GM18519 (cell line): ENCODE measurements at regions not wholly inside any gene's neighbourhood (a gene's known extent, or its start where the extent isn't known, plus 50 kb on each side); places are given as distances from the start of the nearest gene placed in this dataset.

ENCODE experiments used
- ATAC-seq: cut with Tn5 transposase; IDR thresholded peaks from one replicate; pipeline ENCODE4 v1.9.1; 2021; ENCODE audit warnings: mild to moderate bottlenecking, moderate library complexity; ENCODE audit not compliant: unreplicated experiment, low FRiP score

DNA sequence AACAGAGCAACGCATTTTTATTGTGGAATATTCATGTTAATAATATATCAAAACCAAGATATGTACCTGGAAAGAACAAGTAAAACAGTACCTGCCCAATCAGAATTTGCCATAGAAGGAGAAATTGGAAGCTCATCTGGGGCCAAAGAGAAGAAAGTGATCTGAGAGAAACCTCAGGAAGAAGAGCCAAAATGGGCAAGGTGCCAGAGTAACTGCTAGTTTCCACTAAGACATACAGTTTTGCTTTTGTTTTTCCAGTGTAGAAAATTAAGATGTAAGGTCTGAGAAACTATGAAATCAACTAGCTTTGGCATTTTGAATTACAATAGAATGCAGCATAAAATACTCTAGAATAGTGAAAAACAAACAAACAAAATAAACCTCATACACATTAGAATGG lies 2201.2 kb downstream of the ARAP2 start:
- no peak for ATAC-seq

DNA sequence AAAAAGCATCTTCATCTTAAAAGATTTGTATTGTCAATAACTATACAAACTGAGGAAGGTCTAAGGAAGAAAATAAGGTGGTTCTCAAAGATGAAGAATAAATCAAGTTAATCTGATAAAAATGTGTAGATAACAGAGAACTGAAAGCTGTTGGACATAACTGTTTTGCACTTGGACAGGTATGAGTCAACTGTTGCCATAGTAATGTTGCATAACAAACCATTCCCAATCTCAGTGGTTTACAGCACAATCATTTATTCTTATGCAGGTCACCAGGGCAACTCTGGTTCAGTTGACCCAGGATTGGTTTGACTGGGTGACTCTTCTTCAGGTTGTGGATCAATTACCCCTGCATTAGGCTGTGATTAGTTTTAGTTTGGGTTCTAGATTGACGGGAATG lies 2197.7 kb downstream of the ARAP2 start:
- no peak for ATAC-seq

DNA sequence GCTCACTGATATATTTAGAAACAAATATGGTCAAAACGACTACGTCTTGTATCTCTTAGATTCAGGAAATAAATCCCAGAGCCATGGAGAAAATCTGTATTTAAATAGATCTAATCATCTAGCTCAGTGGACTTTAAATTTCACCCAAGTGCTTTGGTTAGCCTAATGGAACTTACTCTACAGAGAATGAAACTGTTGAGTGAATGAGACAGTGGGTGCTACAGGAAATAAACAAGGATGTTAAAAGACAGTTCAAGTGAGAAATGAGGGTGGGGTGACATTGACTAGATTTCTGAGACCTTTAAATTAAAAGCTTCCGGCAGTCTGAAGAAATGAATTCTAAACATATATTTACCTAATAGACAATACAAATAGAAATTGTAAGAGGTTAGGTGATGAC lies 2197.0 kb downstream of the ARAP2 start:
- ATAC-seq: no peak

DNA sequence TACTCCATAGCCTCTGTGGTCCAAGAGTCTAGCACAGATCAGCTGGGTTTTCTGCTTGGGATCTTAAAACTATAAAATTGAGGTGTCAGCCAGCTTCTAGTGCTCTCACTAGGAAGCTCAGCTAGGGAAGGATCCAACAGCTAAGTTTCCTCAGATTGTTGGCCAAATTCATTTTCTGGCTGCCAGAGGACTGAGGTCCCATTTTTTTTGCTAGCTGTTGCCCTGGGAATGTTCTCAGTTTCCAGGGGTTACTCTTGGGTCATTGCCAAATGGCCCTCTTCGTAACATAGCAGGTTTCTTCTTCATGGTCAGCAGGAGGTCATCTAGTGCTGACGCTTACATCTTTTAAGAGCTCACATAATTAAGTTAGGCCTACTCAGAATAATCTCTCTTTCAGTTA lies 2178.2 kb downstream of the ARAP2 start:
- no peak for ATAC-seq

DNA sequence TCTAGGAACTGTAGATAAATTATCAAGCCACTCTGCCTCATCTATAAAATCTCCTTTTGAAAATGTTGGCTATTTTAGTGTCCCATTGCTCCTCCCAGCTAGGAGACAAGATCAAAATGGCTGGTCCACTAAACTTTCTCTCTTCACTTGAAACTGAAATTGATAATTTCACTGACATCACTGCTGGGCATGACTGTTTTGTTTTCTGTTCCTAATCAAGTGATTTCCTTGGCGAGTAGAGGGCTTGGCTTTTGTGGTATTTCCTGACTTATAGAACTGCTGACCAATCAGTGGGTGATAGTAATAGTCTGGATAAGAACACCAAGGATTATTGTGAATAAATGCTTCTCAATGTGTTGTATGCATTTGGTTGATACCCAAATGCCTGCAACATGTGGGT lies 2152.9 kb downstream of the ARAP2 start:
- ATAC-seq: no peak

DNA sequence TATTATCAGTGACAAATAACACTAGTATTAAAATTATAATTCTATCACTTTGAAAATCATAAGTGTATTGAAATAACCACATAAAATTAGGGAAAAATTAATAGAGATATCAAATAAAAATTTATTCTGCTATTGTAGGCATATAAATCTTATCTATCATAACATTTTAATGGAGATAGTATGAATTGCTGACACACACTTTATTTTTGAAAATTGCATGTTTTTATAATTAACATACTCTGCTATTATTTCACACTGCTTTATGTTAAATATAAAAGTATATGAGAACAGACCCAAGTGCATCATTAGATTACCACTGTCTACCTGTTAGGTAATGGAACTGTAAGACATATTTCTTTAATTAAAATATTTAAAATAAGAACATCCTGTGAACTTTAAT lies 2150.2 kb downstream of the ARAP2 start:
- ATAC-seq: no peak

DNA sequence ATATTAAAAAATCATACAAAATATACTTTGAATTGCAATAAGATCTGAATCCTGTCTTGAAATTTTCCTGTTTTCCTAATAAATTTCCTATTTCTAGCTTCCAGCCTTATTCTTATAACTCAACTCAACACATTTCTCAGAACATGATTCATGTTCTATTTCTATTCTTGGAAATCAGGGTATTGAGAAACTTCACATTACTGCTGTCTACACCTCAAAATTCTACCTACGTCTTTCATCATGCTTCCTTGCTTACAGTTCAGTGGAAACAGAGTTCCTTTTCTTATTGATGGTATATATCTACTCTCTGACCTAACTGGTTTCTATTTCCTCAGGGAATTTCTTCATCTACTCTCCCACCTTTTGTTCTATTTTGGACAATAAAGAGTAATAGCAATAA lies 2139.0 kb downstream of the ARAP2 start:
- ATAC-seq: no peak

DNA sequence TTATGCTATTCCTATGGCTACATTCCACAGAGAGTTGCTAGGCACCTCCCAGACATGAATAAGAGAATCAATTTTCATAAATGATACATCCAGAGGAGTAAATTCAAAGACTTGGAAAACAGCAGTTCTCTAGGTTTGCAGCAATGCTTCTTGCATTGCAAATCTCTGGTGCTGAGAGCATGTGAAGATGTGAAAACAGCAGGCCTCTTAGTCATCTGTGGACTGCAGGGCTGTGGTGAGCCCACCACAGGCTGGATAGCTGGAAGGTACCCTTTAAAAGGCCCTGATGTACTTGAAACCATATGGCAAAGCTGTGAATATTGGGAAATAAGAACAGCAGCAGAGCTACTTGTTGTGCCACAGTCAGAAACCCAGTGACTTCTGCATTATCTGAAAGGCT lies 2135.9 kb downstream of the ARAP2 start:
- no peak for ATAC-seq

DNA sequence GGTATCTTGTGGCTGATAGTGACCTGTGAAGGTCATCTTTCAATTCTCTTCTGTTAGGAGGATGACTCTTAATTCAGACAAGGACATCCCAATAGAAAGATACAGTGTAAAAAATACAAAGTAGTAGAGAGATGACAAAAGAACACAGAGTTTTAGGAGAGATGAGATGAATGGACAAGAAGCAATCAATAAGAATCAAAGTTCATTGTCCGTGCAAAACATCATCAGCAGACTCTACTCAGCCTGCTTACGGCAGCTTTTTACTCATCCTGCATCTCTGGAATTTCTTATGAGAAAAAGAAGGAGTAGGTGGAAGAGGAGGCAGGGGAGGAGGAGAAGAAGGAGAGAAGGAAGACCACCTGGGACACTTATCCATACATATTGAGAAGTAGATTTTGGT lies 2131.7 kb downstream of the ARAP2 start:
- no peak for ATAC-seq

DNA sequence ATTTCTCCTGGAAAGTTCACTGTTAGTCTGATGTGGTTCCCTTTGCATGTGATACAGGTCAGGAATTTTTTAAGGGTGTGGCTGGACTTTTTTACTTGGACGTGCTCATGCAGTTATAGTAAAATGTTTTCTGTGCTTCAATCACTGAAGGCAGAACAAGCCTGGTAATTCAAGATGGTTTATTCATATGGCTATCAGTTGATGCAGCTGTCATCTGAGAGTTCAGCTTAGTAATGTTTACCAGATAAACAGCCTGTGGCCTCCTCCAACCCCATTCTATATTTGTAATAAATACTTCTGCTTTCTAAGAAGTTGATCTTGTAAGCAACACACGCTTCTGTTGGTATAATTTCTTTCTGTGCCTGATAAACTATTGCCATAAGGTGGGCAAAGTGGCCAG lies 2105.9 kb downstream of the ARAP2 start:
- no peak for ATAC-seq

DNA sequence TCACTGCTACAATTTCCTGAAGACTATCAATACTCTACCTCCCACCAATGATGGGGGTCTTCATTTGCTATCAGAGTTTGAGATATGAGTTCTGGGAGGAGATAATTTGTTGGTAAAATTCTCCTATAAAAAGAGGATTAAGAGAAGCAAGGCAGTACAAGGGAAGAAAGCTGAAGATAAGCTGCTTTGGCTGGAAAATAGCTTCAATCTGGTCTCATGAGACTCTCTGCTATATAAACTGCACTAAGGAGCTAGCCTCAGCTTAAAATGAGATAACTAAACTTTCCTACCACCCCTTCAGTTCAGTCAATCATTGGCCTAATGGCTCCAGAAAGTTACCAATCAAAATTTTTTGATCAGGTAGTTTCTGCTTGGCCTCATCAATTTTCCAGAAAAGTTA lies 2105.0 kb downstream of the ARAP2 start:
- ATAC-seq: no peak

DNA sequence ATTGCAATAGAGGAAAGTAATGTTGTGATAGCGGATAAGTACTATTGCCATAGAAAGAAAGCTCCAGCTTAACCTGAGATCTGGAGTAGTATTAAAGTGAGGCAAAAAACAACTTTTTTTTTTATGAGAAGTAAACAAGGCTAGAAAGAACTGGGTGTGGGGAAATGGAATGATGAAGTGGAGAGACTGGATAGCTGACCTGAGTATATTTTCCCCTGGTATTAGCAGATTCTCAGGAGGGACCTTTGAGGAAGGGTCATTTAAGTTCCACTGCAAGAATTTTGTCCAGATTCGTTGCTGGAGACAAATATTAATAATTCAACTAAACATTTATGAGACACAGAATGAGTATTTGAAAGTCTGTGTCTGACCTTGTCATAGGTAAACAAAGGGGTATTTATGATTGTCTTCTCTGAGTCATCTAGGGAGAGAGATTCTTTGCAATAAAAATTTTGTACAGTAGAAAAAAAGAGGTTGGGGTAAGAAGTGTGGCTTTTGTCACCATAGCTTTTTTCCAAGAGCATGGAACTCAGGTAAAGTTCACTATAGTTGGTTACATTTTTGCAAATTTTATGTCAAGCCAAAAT lies 2095.9 kb downstream of the ARAP2 start:
- no peak for ATAC-seq

DNA sequence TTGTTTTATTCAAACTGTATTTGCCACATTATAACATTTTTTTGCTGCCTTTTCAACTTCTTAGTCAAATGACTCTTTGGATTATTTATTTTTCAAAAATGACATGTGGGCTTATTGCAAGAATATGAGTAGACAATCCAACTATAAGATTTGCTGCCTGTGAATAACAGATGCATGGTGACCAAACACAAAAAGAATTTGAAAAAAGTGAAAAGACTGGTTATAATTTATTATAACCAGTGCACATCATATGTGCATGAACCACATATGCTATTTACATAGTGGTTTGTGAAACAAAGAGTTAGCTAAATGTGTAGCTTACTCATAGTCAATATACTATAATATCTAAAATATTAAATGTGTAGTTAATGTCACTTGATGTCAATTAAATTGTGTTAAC lies 2086.8 kb downstream of the ARAP2 start:
- no peak for ATAC-seq

DNA sequence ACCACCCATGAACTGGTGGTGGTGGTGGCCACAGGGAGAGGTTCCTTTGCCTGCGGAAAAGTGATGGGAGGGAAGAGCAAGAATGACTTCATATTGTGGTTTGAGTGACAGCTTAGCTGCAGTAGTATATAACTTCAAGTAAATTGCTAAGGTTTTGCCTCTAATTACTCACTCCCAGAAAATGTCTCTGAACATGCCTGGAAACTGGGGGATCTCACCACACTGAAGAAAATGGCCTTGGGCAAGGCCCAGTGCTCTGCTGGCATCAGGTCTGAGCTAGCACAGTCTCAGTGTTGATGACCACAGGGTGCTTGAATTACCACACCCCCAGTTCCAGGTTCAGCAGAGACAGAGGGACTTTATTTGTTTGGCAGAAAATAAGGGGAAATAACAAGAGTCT lies 2085.4 kb downstream of the ARAP2 start:
- no peak for ATAC-seq

DNA sequence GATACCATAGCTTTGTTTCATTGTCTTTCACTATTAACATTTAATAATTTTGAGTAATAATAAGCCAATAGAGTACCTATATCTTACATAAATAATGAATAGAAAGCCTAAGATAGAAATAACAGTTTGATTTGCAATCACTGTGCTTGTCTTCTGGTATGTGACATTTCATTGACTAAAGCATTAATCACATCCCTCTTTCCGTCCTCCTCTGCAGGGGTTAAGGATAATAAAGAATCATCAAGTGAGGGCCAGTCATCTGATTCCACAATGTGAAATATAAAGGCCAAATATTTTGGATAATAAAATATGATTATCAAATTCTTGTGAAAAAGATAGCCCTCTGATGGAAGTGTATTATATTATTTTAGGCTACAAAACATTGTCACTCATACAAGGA lies 2073.4 kb downstream of the ARAP2 start:
- no peak for ATAC-seq

DNA sequence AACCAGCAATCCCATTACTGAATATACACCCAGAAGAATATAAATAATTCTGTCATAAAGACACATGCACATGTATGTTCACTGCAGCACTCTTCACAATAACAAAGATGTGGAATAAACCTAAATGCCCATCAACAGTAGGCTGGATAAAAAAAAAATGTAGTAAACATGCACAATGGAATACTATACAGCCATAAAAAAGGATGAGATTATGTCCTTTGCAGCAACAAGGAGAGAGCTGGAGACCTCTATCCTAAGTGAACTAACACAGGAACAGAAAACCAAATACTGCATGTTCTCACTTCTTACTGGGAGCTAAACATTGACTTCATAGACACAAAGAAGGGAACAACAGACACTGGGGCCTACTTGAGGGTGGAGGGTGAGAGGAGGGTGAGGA lies 2067.7 kb downstream of the ARAP2 start:
- ATAC-seq: no peak

DNA sequence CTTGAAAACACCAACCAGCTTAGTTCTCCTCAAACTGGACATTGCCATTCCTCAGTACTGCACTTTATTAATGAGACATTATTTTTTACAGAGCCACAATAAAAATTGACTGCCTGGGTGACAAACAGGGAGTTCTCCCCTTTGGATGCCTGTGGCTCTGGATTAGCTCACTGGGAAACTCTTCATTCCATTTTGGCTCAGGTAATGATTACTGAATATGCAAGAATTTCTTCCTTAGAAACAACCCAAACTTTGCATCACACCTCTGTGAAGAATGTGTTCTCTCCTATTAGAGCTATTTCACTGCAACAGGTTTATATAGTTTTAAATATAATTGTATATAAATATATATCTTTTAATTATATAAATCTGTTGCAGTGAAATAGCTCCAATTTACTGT lies 2065.8 kb downstream of the ARAP2 start:
- no peak for ATAC-seq

DNA sequence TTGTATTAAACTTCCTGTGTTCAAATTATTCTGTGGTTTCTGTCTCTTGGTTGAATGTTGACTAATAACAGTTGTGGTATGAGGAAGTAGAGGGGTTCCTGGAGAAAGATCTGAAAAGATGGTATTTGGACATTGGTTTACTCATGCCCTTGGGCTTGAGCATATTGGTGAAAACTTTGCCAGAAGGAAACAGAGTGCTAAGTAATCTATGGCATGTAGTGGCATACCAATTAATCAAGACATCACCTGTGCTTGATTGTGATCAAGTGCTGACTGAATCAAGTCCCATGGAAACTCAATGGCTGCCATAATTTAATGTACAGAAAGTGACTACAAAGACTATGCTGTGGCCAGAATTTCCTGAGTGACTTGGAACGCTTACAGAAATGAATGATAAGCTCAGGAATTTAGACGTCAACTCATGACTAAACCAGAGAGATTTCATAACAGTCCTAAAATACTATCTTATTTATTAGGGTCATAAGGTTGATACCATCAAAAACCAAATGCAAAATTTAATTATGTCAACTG lies 2062.9 kb downstream of the ARAP2 start:
- no peak for ATAC-seq

DNA sequence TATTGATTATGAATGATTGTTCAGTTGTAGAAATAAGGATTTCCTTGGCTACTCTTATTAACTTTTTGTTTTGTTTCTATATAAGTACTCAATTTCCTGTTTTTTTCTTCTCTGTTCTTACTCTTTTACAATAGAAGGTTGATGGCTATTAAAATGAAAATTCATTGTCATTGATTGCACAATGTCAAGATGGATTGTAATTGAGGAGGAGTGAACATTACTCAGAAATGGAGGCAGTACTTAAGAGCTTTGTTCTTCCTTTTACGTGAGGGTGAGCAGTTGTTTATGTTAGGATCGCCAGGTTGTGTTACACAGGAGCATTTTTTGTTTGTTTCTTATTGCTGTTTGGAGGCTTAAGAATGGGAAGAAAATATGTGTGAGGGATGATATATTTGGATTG lies 2062.4 kb downstream of the ARAP2 start:
- no peak for ATAC-seq

DNA sequence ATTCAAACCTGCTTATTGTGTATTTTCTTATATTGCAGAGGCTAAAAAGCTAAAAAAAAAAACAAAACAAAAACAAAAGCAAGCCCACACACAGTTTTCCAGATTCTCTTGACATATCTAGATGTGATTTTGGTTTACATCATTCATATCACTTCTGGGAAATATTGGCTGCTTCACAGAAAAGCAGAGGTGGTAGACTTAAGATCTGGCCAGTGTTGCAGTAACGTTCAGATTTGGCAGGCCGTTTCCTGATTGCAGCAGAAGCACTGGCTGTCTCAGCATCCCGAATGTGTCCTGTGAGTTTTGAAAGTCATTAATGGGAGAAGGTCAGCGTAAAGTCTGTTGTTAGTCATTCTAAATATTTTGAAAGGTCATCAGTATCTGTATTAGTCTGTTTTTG lies 2062.0 kb downstream of the ARAP2 start:
- no peak for ATAC-seq

DNA sequence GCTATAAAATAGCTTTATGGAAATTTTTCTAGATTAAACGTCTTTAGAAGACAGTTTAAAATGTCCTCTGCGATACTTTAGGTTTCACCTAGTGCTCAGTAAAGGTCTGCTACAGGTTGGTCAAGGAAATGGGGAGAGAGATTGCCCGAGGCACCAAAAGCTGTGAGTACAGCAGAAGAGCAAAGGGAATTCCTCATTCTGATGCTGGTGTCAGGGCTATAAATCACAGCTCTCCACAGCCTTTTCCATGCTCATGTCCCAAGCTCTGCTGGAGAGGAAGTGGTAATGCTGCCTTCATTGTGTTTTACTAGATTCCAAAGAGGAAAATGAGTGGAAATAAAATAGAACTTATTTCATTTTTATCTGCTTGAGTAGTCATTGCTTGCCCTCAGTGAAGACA lies 2060.4 kb downstream of the ARAP2 start:
- no peak for ATAC-seq

DNA sequence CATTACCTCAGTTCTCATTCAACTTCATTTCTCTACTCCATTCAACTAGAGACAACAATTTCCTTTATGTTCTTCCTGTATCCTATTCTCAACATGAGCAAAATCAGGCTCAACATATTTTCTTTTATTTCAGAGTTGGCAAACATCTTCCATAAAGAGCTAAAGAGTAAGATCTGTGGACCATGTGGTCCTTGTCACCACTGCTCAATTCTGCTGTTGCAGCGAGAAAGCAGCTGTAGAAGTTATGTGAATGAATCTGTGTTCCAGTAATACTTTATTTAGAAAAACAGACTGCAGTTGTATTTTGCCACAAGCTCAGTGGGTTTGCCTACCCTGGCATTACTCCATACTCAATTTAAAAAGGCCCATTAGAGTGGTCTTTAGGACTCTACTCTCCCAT lies 2057.3 kb downstream of the ARAP2 start:
- ATAC-seq: no peak

DNA sequence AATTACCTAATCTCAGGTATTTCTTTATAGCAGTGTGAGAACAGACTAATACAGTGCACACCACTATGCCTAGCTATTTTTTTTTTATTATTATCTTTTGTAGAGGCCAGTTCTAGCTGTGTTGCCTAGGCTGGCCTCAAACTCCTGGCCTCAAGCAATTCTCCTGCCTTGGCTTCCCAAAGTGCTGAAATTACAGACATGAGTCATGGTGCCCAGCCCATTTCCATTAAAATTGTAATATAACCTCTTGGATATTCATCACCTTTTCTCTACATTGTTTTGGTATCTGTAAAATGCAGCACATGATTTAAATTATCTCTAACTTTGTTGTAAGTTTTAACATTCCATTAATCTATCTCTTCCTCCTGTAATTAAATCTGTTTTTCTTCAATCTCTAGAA lies 2052.9 kb downstream of the ARAP2 start:
- ATAC-seq: no peak
